HEK293T (cell line): ENCODE measurements at regions not wholly inside any gene's neighbourhood (a gene's known extent, or its start where the extent isn't known, plus 50 kb on each side); places are given as distances from the start of the nearest gene placed in this dataset.

Experiments
- BHLHE40 ChIP-seq: fragments of 450-650 bp; IDR thresholded peaks from 2 replicates; pipeline ENCODE4 v1.6.1; 2016; ENCODE audit warnings: mild to moderate bottlenecking, moderate library complexity, borderline replicate concordance
- CTBP1 ChIP-seq: fragments of 450-650 bp; IDR thresholded peaks from 2 replicates; pipeline ENCODE4 v1.6.1; 2016; ENCODE audit warnings: borderline replicate concordance
- FOXA1 ChIP-seq: fragments of 450-650 bp; IDR thresholded peaks from 2 replicates; pipeline ENCODE4 v1.6.1; 2016; ENCODE audit warnings: mild to moderate bottlenecking
- FOXM1 ChIP-seq: fragments of 450-650 bp; IDR thresholded peaks from 2 replicates; pipeline ENCODE4 v1.6.1; 2017; ENCODE audit warnings: mild to moderate bottlenecking, borderline replicate concordance
- LEF1 ChIP-seq: fragments of 450-650 bp; IDR thresholded peaks from 2 replicates; pipeline ENCODE4 v1.6.1; 2017; ENCODE audit warnings: mild to moderate bottlenecking, borderline replicate concordance
- NFRKB ChIP-seq: fragments of 450-650 bp; IDR thresholded peaks from 2 replicates; pipeline ENCODE4 v1.6.1; 2016; ENCODE audit warnings: mild to moderate bottlenecking, moderate library complexity
- SP1 ChIP-seq: fragments of 450-650 bp; IDR thresholded peaks from 2 replicates; pipeline ENCODE4 v1.6.1; 2017
- SUZ12 ChIP-seq: fragments of 450-650 bp; IDR thresholded peaks from 2 replicates; pipeline ENCODE4 v1.6.1; 2016; ENCODE audit warnings: mild to moderate bottlenecking
- ZNF384 ChIP-seq: fragments of 450-650 bp; IDR thresholded peaks from 2 replicates; pipeline ENCODE4 v1.6.1; 2016

DNA sequence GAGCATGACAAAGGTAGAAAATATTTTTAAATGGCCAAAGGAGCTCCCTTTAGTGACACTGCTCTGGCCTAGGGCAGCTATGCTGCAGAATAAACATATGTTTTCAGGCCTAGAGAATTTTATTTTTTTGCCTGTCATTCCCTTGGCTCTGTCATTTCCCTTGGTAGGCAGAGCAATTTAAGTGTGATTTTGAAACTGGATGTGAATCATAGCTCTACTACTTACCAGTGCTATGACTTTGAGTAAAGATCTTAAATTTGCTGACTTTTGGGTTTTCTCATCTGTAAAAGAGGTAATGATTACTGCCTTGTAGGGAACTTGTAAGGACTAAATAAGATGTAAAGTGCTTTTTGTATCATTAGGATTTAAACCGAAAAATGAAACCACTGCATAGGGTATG is 189.0 kb upstream of the ZRANB2 start:
- no peak for TF ChIP-seq CTBP1
- no peak for TF ChIP-seq SUZ12
- TF ChIP-seq LEF1 = no peak
- no peak for TF ChIP-seq ZNF384
- TF ChIP-seq FOXA1 = no peak
- no peak for TF ChIP-seq BHLHE40
- no peak for TF ChIP-seq NFRKB
- no peak for TF ChIP-seq FOXM1
- TF ChIP-seq SP1 = no peak
